Cerebellar cortex (tissue), 1 donor: ENCODE measurements at regions not wholly inside any gene's neighbourhood (a gene's known extent, or its start where the extent isn't known, plus 50 kb on each side); places are given as distances from the start of the nearest gene placed in this dataset.

Source experiments
- DNase-seq: peaks from one replicate; pipeline ENCODE4 v3.0.0-alpha.2; 2015; ENCODE audit warnings: low spot score

DNA sequence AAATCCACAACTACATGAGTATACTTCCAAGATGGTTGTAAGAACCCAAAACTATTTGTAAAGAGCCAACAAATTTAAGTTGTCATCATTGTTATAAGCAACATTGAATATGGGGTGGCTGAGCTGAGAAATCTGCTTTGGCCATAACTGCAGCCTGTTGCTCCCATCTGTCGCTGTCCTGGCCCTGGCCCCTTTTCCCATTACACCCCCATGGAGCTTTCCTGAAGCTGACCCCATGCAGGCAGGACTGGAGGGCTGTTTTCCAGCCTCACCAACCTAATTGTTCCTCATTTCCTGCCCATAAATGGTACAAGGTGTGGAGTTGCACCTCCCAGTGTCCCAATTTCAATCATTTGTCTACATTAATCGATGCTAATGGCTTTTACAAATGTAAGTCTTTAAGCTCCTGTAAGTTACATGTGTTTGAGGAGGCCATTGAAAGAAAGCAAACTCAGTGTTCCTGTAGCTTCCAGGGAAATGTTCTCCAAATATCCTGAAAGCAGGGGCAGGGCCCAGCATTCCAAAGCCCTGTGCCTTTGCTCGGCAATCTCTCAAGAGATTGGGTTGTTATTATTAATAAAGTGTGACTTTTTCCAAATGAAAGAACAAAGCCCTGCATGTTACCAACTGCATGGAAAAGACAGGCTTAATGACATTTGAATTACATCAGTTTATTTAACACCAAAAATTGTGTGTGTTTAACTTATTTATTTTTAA is 545.9 kb downstream of the PLPP3 start:
- DNase-seq: peak; percentile 78

- no peak for DNase-seq
Measured at GRCh38 chr1:56032096-56032676, 547.2 kb downstream of the PLPP3 start.

GRCh38 chr1:56031001-56031400 is 548.4 kb downstream of the PLPP3 start:
- no peak for DNase-seq

- no peak for DNase-seq
Measured at GRCh38 chr1:56029319-56030003, 549.9 kb downstream of the PLPP3 start.

DNA sequence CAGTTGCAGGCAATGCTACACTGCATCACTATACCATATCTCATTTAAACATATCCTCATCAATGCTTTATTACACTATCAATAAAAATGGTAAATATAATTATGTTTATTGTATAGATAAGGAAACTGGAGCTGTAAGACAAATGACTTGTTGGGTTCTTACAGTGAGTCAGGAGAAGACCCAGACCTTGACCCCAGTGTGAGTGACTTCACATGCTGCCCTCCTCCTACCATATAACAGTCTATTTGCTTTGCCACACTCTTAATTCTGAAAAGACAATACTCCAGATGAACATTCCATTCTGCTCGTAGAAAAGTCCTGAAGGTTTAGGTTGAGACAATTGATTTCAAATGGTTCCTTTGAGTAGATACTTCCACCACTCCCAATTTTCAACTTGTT is 550.5 kb downstream of the PLPP3 start:
- DNase-seq: no peak

DNA sequence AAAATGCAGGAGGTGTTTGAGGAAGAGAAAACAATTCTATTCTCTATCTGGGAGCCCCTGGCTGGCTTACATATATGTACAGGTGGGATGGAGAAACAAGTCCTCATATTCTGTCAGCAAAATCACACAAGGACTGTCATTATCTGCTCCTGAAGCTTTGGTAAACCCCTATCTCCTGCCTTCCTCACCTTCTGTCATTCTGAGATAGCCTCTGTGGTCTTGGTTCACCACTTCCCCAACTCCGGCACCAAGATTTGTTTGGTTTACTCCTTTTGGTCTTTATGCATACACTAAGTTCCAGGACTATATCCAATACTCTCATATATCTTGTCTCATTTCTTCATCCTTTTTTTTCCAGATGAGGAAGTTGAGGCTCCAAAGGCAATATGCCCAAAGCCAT is 551.1 kb downstream of the PLPP3 start:
- DNase-seq: no peak

- no peak for DNase-seq
Measured at GRCh38 chr1:56025942-56026341, 553.4 kb downstream of the PLPP3 start.

DNA sequence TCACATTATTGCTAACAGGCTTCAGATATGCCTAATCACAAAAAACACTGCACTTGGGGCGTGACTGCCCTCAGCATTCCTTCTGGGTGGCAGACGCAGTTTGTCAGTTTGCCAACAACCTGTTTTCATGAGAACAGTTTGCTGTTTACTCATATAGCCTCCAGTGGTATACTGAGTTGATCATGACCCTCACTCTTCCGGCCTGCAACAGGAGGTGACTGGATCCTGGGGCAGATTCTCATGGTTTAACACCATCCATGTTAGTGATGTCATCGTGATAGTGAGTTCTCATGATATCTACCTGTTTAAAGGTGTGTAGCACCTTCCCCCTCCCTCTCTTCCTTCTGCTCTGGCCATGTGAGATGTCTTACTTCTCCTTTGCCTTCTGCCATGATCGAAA is 555.2 kb downstream of the PLPP3 start:
- DNase-seq: no peak

DNA sequence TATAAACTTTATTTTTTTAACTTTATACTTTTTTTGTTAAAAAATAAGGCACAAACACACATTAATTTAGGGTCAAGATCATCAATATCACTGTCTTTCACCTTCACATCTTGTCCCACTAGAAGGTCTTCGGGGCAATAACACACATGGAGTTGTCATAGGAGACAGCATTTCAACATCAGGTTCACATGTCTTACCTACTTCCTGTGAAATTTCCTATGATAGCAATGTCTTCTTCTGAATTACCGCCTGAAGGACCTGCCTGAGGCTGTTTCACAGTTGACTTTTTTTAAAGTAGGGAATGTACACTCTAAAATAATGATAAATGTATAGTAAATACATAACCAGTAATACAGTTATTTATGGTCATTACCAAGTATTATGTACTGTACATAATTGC is 559.4 kb downstream of the PLPP3 start:
- no peak for DNase-seq

- DNase-seq: no peak
Measured at GRCh38 chr1:56019472-56019871, 559.9 kb downstream of the PLPP3 start.

DNA sequence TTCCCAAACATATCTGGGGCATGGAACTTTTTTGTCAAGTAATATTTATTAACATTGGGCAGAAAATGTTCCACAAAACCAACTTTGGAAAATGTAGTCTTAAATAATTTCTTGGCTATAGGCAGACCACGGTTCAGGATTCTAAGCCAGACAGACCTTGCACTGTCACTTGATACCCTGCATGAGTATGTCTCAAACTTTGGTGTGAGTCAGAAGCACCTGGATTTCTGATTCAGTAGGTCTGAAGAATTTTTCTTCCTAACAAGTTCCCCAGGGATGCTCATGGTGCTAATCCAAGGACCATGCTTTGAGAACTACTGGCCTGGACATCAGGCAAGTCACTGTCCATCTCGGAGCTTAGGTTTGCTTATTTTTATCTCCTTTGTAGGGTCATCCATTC is 562.0 kb downstream of the PLPP3 start:
- no peak for DNase-seq

DNA sequence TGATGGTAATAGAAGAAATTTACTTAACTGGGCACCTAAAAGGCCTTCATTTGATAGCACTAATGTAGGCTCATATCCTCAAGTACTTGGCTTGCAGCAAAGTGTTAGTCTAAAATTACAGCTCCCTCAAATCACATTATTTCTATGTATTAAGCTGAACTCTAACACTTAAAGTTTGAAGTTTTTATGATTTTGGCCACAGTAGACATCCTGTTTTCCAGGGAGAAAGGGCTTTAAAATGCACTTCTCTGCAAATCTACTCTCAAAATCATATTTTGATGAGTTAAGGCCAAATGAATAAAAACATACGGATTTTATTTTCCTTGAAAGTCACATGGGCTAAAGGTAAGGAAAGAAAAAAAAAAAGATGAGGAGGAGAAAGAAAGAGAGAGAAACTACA is 575.5 kb downstream of the PLPP3 start:
- no peak for DNase-seq

DNA sequence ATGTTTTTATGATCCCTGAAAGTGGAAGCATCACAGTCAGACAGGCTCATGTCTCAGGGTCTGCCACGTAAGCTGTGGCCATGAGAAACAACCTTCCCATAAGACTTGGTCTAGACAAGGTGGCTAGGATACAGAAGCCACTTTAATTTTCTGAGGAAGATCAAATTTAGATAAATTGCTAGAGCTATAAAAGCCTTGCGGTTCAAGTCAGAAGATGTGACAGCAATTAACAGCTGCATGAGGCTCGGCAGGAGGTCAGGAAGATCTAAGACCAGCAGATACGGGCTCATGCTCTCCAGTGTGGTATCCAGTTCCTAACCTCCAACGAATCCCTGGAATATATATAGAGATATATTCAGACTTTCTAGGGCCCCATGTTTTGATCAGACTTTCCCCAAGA is 577.1 kb downstream of the PLPP3 start:
- no peak for DNase-seq

- no peak for DNase-seq
Measured at GRCh38 chr1:56000424-56000823, 578.9 kb downstream of the PLPP3 start.

DNA sequence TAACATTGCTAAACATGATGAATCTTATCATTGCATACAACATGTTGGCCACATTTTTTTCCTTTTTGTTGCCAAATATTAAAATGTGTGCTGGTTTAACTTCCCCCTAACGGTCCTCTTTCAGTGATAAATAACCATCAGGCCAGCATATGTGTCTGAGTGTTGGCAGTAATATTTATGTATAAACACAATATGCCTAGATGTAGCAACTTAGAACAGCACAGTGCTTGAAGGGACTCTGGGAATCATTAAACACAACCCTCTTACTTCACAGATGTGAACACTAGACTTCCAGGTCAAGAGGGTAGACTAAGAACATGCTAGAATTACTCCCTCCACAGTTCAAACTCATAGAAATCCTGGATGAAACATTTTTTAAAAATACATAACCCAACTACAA is 581.8 kb downstream of the PLPP3 start:
- DNase-seq: no peak

DNA sequence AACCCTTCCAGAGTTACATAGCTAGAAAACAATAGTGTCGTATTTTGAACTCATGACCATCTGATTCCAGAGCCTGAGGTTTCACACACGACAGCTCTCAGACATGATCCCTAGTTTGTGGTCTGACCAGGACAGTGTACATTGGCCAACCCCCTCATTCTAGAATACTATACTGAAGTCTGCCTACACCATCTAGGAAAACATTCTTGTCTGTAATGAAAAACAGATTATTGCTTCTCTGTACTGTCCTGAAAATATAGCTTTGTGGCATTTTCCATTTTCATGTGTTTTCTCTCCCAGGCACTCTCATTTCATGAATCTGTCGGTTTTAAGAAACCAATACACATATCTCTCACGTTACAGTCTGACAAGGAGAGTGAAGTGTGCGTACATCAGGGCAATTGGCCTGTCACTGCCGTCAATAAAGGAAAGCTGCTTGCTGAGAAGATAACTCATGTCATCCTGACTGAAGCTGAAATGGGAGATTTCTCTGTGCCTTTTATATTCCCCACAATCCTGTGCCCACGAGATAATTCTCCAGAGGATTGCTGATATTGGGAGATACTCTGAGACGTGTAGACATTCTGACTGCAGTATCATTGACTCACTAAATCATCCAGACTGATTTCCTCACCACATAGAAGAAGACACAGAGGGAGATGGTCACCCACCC is 585.6 kb downstream of the PLPP3 start:
- no peak for DNase-seq

DNA sequence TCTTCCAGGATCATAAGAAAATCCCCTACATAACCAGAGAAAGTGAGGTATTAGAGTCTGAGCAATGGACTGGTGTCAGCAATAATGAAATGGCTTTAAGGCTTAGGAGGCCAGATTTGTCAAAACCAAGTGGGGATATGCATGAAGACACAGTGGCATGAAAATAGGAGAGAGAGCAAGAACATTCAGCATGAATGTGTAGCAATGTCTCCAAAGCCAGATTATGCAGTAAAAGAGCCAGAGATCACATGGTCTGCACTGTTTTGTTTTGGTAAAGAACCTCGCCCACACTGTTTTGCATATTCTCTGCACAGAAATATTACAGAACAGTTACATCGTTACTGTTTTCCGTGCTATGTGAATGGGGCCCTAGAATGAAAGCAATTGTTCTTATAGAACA is 589.4 kb downstream of the PLPP3 start:
- DNase-seq: no peak

DNA sequence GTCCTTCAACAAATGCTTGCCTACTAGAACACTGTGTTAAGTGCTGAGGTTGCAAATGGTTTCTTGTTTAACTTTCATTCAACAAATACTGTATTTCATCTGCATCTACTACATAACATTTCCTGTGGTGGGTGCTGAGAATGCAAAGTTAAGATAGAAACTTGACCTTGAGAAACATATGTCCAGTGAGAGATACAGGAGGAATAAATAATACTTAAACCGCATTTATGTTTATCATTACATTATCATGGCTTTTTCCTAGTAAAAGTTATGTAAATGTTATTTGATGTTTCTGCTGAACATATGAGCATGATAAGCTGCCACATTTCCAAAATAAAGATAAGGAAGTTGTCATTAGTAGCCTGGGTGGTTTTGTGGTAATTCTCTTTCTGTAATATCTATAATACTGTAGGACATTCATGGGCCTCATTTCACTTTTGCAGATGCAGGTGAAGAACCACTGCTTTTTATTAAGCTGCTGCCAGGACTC is 590.4 kb downstream of the PLPP3 start:
- no peak for DNase-seq

DNA sequence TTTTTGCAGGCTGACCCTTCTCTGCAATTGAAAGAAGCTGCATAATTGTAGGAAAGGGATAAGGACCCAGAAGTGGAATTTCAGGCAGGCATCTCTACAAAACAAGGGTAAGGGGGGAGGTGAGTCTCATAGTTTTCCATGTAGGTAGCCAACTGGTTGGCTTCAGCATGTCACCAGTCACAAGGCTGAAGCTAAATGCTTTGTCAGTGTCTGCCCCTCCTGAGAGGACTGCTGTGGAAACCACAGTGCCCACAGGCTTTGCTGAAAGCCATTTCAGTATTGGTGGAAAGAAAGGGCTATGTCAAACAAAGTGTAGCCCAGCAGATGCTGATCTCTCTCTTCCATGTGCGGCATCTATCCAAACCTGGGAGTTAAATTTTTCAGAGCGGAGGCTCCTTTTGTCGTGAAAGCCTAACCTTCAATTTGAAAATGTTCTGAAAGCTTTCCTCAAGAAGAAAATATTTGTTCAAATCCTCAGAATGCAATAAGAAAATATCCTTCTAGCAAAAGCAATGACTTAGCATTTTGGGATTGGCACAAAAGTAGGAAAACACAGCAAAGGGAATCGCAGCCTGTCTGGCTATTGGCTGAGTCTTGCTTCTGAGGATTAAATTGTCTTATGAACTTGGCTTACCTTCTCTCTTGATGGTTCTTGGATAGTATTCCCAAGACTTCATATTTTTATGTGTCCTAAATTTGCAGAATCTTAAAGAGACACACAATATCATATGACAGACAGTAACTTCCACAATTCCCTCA is 591.7 kb downstream of the PLPP3 start:
- no peak for DNase-seq

DNA sequence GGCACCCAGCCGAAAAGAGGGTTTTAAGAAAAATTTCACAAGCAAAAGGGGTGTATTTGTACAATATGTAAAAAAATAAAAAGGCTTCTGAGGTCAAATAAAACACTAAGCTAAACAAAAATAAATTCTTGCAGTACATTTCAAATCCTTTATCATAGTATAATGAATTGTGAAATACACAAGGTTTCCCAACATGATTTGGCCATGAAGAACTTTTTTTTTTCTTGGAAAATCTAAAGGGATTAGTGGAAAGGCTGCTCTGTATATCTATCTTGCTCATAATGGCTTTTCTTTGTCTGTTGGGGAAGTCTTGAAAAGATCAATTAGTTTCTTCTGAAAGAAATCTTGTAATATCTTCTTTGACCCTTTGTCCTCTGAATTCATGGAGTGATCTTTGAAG is 593.4 kb downstream of the PLPP3 start:
- DNase-seq: no peak

DNA sequence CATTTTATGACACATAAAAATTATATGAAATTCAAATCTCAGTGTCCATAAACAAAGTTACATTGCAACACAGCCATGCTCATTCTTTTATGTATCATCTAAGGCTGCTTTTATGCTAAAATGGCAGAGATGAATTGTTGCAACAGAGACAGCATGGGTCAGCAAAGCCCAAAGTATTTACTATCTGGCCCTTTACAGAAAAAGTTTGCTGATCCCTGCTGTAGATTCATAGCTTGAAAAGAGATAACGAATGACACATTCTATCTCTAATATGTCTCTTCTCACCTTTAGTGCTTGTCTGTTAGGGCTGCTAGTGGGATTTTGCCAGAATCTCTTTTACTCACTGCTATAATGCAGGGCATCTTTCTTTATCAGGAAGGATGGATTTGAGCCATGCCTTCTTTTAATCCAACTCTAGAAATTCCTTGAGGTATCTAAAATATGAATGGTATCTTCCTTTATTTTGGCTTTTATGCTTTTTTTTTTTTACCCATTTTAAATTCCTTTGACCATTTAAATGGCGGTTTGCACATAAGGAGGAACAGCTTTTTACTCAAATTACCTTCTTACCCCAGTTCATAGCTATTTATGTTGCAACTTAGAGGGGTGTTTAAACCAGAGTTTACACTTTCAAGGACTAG is 598.2 kb downstream of the PLPP3 start:
- no peak for DNase-seq

GRCh38 chr1:55980582-55980981 is 598.8 kb downstream of the PLPP3 start:
- DNase-seq: no peak
